ENCODE measurements at regions not wholly inside any gene's neighbourhood (a gene's known extent, or its start where the extent isn't known, plus 50 kb on each side); places are given as distances from the start of the nearest gene placed in this dataset.
"Not testable (repeated sequence)": the region's sequence is repeated elsewhere in the genome, so short reads cannot be mapped to it uniquely, and the experiment has no call there.

GRCh38 chr5:82549263-82549662, 271.1 kb upstream of the RPS23 start:
- Mint-ChIP-seq H3K4me3 (no peak overlapping the region), H3K27ac (no peak overlapping the region), H3K4me1 (no peaks in the 10 kb centered on the region), H3K27me3 (peaks cover 2 to 9% of the 10 kb centered on the region in 2 donors), H3K36me3 (peaks cover 0 to 9% (median 0%) of the 10 kb centered on the region in 3 donors), H3K9me3 (peaks cover 0 to 6% (median 0%) of the 10 kb centered on the region in 5 donors)
- H3K4me3 ChIP-seq (ENCODE audit: low read length), result no peak overlapping the region
- no peak overlapping the region for H3K27ac ChIP-seq (ENCODE audit: low read depth, low read length)
- no peaks in the 10 kb centered on the region for H3K36me3 ChIP-seq (ENCODE audit: insufficient read depth, low read length)
- H3K4me1 ChIP-seq (ENCODE audit: insufficient read depth, low read length), result no peaks in the 10 kb centered on the region
- H3K9me3 ChIP-seq (ENCODE audit: low read length), result no peaks in the 10 kb centered on the region
- ChIA-PET POLR2A (no interaction called here), CTCF (no interaction called here)
- H3K27me3 ChIP-seq (ENCODE audit: insufficient read depth, low read length, poor library complexity, severe bottlenecking), result no peaks in the 10 kb centered on the region
- no peak for DNase-seq

GRCh38 chr5:82544004-82544403, 265.9 kb upstream of the RPS23 start:
- Mint-ChIP-seq H3K27ac (no peak overlapping the region), H3K4me1 (no peaks in the 10 kb centered on the region), H3K36me3 (peaks cover 0 to 17% (median 0%) of the 10 kb centered on the region in 3 donors), H3K9me3 (peaks cover 0 to 11% (median 5%) of the 10 kb centered on the region in 5 donors), H3K27me3 (peaks cover 3 to 9% of the 10 kb centered on the region in 2 donors), H3K4me3 (no peak overlapping the region)
- ChIA-PET POLR2A (no interaction called here), CTCF (no interaction called here)
- Histone ChIP-seq H3K27ac (ENCODE audit: low read depth, low read length) (no peak overlapping the region), H3K9me3 (ENCODE audit: low read length) (no peaks in the 10 kb centered on the region), H3K4me3 (ENCODE audit: low read length) (no peak overlapping the region), H3K27me3 (ENCODE audit: insufficient read depth, low read length, poor library complexity, severe bottlenecking) (no peaks in the 10 kb centered on the region), H3K4me1 (ENCODE audit: insufficient read depth, low read length) (no peaks in the 10 kb centered on the region), H3K36me3 (ENCODE audit: insufficient read depth, low read length) (no peaks in the 10 kb centered on the region)
- DNase-seq, result no peak

GRCh38 chr5:82540301-82540700, 262.1 kb upstream of the RPS23 start:
- ChIA-PET CTCF (no interaction called here), POLR2A (no interaction called here)
- Histone ChIP-seq H3K27me3 (ENCODE audit: insufficient read depth, low read length, poor library complexity, severe bottlenecking) (no peaks in the 10 kb centered on the region), H3K4me3 (ENCODE audit: low read length) (no peak overlapping the region), H3K9me3 (ENCODE audit: low read length) (no peaks in the 10 kb centered on the region), H3K36me3 (ENCODE audit: insufficient read depth, low read length) (no peaks in the 10 kb centered on the region), H3K4me1 (ENCODE audit: insufficient read depth, low read length) (no peaks in the 10 kb centered on the region), H3K27ac (ENCODE audit: low read depth, low read length) (no peak overlapping the region)
- DNase-seq, result no peak
- Mint-ChIP-seq H3K36me3 (peaks cover 0 to 13% (median 0%) of the 10 kb centered on the region in 3 donors), H3K4me3 (no peak overlapping the region), H3K4me1 (no peaks in the 10 kb centered on the region), H3K27ac (no peak overlapping the region), H3K27me3 (peaks cover under 1 to 3% of the 10 kb centered on the region in 2 donors), H3K9me3 (peaks cover 0 to 8% (median 5%) of the 10 kb centered on the region in 5 donors)

- Histone ChIP-seq H3K4me3 (ENCODE audit: low read length) (no peak overlapping the region), H3K27me3 (ENCODE audit: insufficient read depth, low read length, poor library complexity, severe bottlenecking) (no peaks in the 10 kb centered on the region), H3K4me1 (ENCODE audit: insufficient read depth, low read length) (no peaks in the 10 kb centered on the region), H3K36me3 (ENCODE audit: insufficient read depth, low read length) (no peaks in the 10 kb centered on the region), H3K27ac (ENCODE audit: low read depth, low read length) (no peak overlapping the region), H3K9me3 (ENCODE audit: low read length) (no peaks in the 10 kb centered on the region)
- ChIA-PET POLR2A (no interaction called here), CTCF (no interaction called here)
- no peaks in the 10 kb centered on the region for H3K27me3 Mint-ChIP-seq
- no peaks in the 10 kb centered on the region for H3K4me1 Mint-ChIP-seq
- no peak overlapping the region for H3K27ac Mint-ChIP-seq
- H3K9me3 Mint-ChIP-seq, result peaks cover 0 to 5% (median 3%) of the 10 kb centered on the region in 5 donors
- peaks cover 0 to 3% (median 0%) of the 10 kb centered on the region in 3 donors for H3K36me3 Mint-ChIP-seq
- no peak for DNase-seq
- H3K4me3 Mint-ChIP-seq, result no peak overlapping the region
Observed at GRCh38 chr5:82538339-82539034, 260.3 kb upstream of the RPS23 start.

GRCh38 chr5:82537687-82538306, 259.6 kb upstream of the RPS23 start:
- Mint-ChIP-seq H3K27ac (no peak overlapping the region), H3K9me3 (no peaks in the 10 kb centered on the region), H3K4me3 (no peak overlapping the region), H3K36me3 (no peaks in the 10 kb centered on the region), H3K27me3 (no peaks in the 10 kb centered on the region), H3K4me1 (no peaks in the 10 kb centered on the region)
- ChIA-PET POLR2A (no interaction called here), CTCF (no interaction called here)
- Histone ChIP-seq H3K27ac (ENCODE audit: low read depth, low read length) (no peak overlapping the region), H3K36me3 (ENCODE audit: insufficient read depth, low read length) (no peaks in the 10 kb centered on the region), H3K4me1 (ENCODE audit: insufficient read depth, low read length) (no peaks in the 10 kb centered on the region), H3K4me3 (ENCODE audit: low read length) (no peak overlapping the region), H3K9me3 (ENCODE audit: low read length) (no peaks in the 10 kb centered on the region), H3K27me3 (ENCODE audit: insufficient read depth, low read length, poor library complexity, severe bottlenecking) (no peaks in the 10 kb centered on the region)
- DNase-seq, result no peak

GRCh38 chr5:82534986-82535385, 256.8 kb upstream of the RPS23 start:
- H3K36me3 ChIP-seq (ENCODE audit: insufficient read depth, low read length), result no peaks in the 10 kb centered on the region
- H3K36me3 Mint-ChIP-seq, result peaks cover 0 to 7% (median 0%) of the 10 kb centered on the region in 3 donors
- no peaks in the 10 kb centered on the region for H3K27me3 ChIP-seq (ENCODE audit: insufficient read depth, low read length, poor library complexity, severe bottlenecking)
- no peak overlapping the region for H3K27ac Mint-ChIP-seq
- H3K4me3 ChIP-seq (ENCODE audit: low read length), result no peak overlapping the region
- peaks cover 0 to 6% (median 2%) of the 10 kb centered on the region in 5 donors for H3K9me3 Mint-ChIP-seq
- no peaks in the 10 kb centered on the region for H3K4me1 ChIP-seq (ENCODE audit: insufficient read depth, low read length)
- H3K27ac ChIP-seq (ENCODE audit: low read depth, low read length), result no peak overlapping the region
- no peak overlapping the region for H3K4me3 Mint-ChIP-seq
- ChIA-PET POLR2A (no interaction called here), CTCF (no interaction called here)
- no peaks in the 10 kb centered on the region for H3K4me1 Mint-ChIP-seq
- H3K9me3 ChIP-seq (ENCODE audit: low read length), result no peaks in the 10 kb centered on the region
- DNase-seq, result no peak
- no peaks in the 10 kb centered on the region for H3K27me3 Mint-ChIP-seq

GRCh38 chr5:82532075-82532474, 253.9 kb upstream of the RPS23 start:
- CTCF ChIA-PET; H3K27me3 ChIP-seq (ENCODE audit: insufficient read depth, low read length, poor library complexity, severe bottlenecking); H3K9me3 ChIP-seq (ENCODE audit: low read length); H3K4me3 Mint-ChIP-seq; H3K27ac ChIP-seq (ENCODE audit: low read depth, low read length); H3K36me3 ChIP-seq (ENCODE audit: insufficient read depth, low read length); H3K27ac Mint-ChIP-seq; H3K36me3 Mint-ChIP-seq; H3K27me3 Mint-ChIP-seq; H3K9me3 Mint-ChIP-seq; POLR2A ChIA-PET; H3K4me3 ChIP-seq (ENCODE audit: low read length); H3K4me1 ChIP-seq (ENCODE audit: insufficient read depth, low read length); DNase-seq; H3K4me1 Mint-ChIP-seq: not testable (repeated sequence)

GRCh38 chr5:82526540-82526939, 248.4 kb upstream of the RPS23 start:
- CTCF ChIA-PET, result no interaction called here
- peaks cover 0 to 8% (median 0%) of the 10 kb centered on the region in 3 donors for H3K36me3 Mint-ChIP-seq
- H3K4me3 Mint-ChIP-seq, result no peak overlapping the region

More at GRCh38 chr5:82526540-82526939, 248.4 kb upstream of the RPS23 start:
- Histone ChIP-seq H3K4me3 (ENCODE audit: low read length) (no peak overlapping the region), H3K9me3 (ENCODE audit: low read length) (no peaks in the 10 kb centered on the region), H3K4me1 (ENCODE audit: insufficient read depth, low read length) (no peaks in the 10 kb centered on the region), H3K27me3 (ENCODE audit: insufficient read depth, low read length, poor library complexity, severe bottlenecking) (no peaks in the 10 kb centered on the region), H3K27ac (ENCODE audit: low read depth, low read length) (no peak overlapping the region), H3K36me3 (ENCODE audit: insufficient read depth, low read length) (no peaks in the 10 kb centered on the region)
- no peak for DNase-seq
- Mint-ChIP-seq H3K27me3 (no peaks in the 10 kb centered on the region), H3K9me3 (peaks cover 0 to 3% (median 0%) of the 10 kb centered on the region in 5 donors), H3K27ac (no peak overlapping the region), H3K4me1 (no peaks in the 10 kb centered on the region)
- POLR2A ChIA-PET, result no interaction called here

All from CD8-positive, alpha-beta memory T cell (primary cell).